ENCODE measurements at regions not wholly inside any gene's neighbourhood (a gene's known extent, or its start where the extent isn't known, plus 50 kb on each side); places are given as distances from the start of the nearest gene placed in this dataset.
"Not testable (repeated sequence)": the region's sequence is repeated elsewhere in the genome, so short reads cannot be mapped to it uniquely, and the experiment has no call there.

GRCh38 chr22:35186492-35186891 is 70.8 kb upstream of the HMGXB4 start:
- DNase-seq, result no peak

- DNase-seq, result not testable (repeated sequence)
Observed at GRCh38 chr22:35188930-35189329, 68.4 kb upstream of the HMGXB4 start.

- DNase-seq, result no peak
Observed at GRCh38 chr22:35189559-35189958, 67.7 kb upstream of the HMGXB4 start.

- no peak for DNase-seq
Observed at GRCh38 chr22:35191412-35191811, 65.9 kb upstream of the HMGXB4 start.

GRCh38 chr22:35192129-35192918 is 65.0 kb upstream of the HMGXB4 start:
- DNase-seq, result no peak

GRCh38 chr22:35195226-35195625 is 62.1 kb upstream of the HMGXB4 start:
- no peak for DNase-seq

GRCh38 chr22:35195821-35196220 is 61.5 kb upstream of the HMGXB4 start:
- no peak for DNase-seq

GRCh38 chr22:35197071-35197470 is 60.2 kb upstream of the HMGXB4 start:
- DNase-seq, result no peak

- DNase-seq, result no peak
Observed at GRCh38 chr22:35197886-35198285, 59.4 kb upstream of the HMGXB4 start.

GRCh38 chr22:35198738-35199137 is 58.6 kb upstream of the HMGXB4 start:
- no peak for DNase-seq

GRCh38 chr22:35202376-35202775 is 54.9 kb upstream of the HMGXB4 start:
- DNase-seq, result no peak

- DNase-seq, result no peak
Observed at GRCh38 chr22:35203583-35203982, 53.7 kb upstream of the HMGXB4 start.

GRCh38 chr22:35204807-35205775 is 52.2 kb upstream of the HMGXB4 start:
- no peak for DNase-seq

- no peak for DNase-seq
Observed at GRCh38 chr22:35205961-35206360, 51.3 kb upstream of the HMGXB4 start.

- no peak for DNase-seq
Observed at GRCh38 chr22:35206889-35207288, 50.4 kb upstream of the HMGXB4 start.

Data from stimulated activated naive CD4-positive, alpha-beta T cell treated with Interleukin-2 at 50 U/mL for 16 hours (primary cell).